ENCODE measurements at regions not wholly inside any gene's neighbourhood (a gene's known extent, or its start where the extent isn't known, plus 50 kb on each side); places are given as distances from the start of the nearest gene placed in this dataset.
A peak's percentile ranks its signal among the peaks of the same experiment; 100 is the strongest.

DNA sequence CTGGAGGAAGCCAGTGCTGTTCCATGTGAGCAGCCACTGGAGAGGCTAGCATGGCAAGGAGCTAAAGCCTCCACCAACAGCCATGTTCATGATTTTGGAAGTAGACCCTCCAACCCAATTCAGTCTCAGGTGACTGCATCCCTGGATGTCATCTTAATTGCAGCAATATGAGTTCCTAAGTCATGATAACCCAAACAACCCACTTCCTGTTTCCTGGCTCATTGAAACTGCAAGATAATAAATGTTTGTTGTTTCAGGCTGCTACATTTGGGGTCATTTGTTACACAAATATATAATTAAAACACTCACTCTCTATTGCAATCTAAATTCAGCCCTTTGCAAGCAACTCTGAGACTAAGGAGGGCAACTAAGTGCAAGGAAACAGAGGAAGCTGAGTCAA lies 62.4 kb upstream of the SLC24A5 start:
- H3K79me2 ChIP-seq = no peaks in the 10 kb centered on the region
- no peak for TF ChIP-seq EZH2phosphoT487 (IDR thresholded peaks at IDR 0.05; ENCODE audit: low read depth, severe bottlenecking, unreplicated experiment)
- TF ChIP-seq, protein P1, sequence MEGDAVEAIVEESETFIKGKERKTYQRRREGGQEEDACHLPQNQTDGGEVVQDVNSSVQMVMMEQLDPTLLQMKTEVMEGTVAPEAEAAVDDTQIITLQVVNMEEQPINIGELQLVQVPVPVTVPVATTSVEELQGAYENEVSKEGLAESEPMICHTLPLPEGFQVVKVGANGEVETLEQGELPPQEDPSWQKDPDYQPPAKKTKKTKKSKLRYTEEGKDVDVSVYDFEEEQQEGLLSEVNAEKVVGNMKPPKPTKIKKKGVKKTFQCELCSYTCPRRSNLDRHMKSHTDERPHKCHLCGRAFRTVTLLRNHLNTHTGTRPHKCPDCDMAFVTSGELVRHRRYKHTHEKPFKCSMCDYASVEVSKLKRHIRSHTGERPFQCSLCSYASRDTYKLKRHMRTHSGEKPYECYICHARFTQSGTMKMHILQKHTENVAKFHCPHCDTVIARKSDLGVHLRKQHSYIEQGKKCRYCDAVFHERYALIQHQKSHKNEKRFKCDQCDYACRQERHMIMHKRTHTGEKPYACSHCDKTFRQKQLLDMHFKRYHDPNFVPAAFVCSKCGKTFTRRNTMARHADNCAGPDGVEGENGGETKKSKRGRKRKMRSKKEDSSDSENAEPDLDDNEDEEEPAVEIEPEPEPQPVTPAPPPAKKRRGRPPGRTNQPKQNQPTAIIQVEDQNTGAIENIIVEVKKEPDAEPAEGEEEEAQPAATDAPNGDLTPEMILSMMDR (IDR thresholded peaks at IDR 0.05; ENCODE audit: poor library complexity) = no peak
- no peak for TF ChIP-seq EZH2 (IDR thresholded peaks at IDR 0.05; ENCODE audit: borderline replicate concordance)
- H3K27me3 ChIP-seq = no peaks in the 10 kb centered on the region
- H3K9me2 ChIP-seq (replicated peaks; ENCODE audit: insufficient read depth) = no peaks in the 10 kb centered on the region
- H4K20me1 ChIP-seq (ENCODE audit: insufficient read depth, poor library complexity, severe bottlenecking) = no peaks in the 10 kb centered on the region
- H3K4me2 ChIP-seq = no peak overlapping the region
- H3K36me3 ChIP-seq (replicated peaks; ENCODE audit: insufficient read depth, low read depth) = no peaks in the 10 kb centered on the region
- no peak for DNase-seq (ENCODE audit: low spot score)
- H3K4me3 ChIP-seq = no peak overlapping the region
- no peak overlapping the region for H3K27ac ChIP-seq
- H3K9me3 ChIP-seq (ENCODE audit: low read depth) = no peaks in the 10 kb centered on the region
- no peak overlapping the region for H2AFZ ChIP-seq
- no peaks in the 10 kb centered on the region for H3K4me1 ChIP-seq (ENCODE audit: insufficient read depth)

GRCh38 chr15:48059791-48060190 lies 61.0 kb upstream of the SLC24A5 start:
- Histone ChIP-seq H3K27me3 (no peaks in the 10 kb centered on the region), H3K4me1 (ENCODE audit: insufficient read depth) (no peaks in the 10 kb centered on the region), H3K9me2 (replicated peaks; ENCODE audit: insufficient read depth) (no peaks in the 10 kb centered on the region), H2AFZ (no peak overlapping the region), H3K79me2 (no peaks in the 10 kb centered on the region), H3K27ac (no peak overlapping the region), H4K20me1 (ENCODE audit: insufficient read depth, poor library complexity, severe bottlenecking) (no peaks in the 10 kb centered on the region), H3K4me3 (no peak overlapping the region), H3K36me3 (replicated peaks; ENCODE audit: insufficient read depth, low read depth) (no peaks in the 10 kb centered on the region), H3K9me3 (ENCODE audit: low read depth) (no peaks in the 10 kb centered on the region), H3K4me2 (no peak overlapping the region)
- WGBS (ENCODE audit: low lambda C conversion rate, missing lambda C conversion rate) = 79% methylated on average over 7 of the region's 7 CpGs
- no peak for DNase-seq (ENCODE audit: low spot score)
- TF ChIP-seq, protein P1 (IDR thresholded peaks at IDR 0.05; ENCODE audit: poor library complexity) = no peak
- no peak for TF ChIP-seq EZH2 (IDR thresholded peaks at IDR 0.05; ENCODE audit: borderline replicate concordance)
- no peak for TF ChIP-seq EZH2phosphoT487 (IDR thresholded peaks at IDR 0.05; ENCODE audit: low read depth, severe bottlenecking, unreplicated experiment)

- 86% methylated on average over 1 of the region's 1 CpG for WGBS (ENCODE audit: low lambda C conversion rate, missing lambda C conversion rate)
- H3K4me3 ChIP-seq = no peak overlapping the region
- H3K9me3 ChIP-seq (ENCODE audit: low read depth) = no peaks in the 10 kb centered on the region
- H2AFZ ChIP-seq = no peak overlapping the region
- H4K20me1 ChIP-seq (ENCODE audit: insufficient read depth, poor library complexity, severe bottlenecking) = no peaks in the 10 kb centered on the region
- H3K27ac ChIP-seq = no peak overlapping the region
- H3K27me3 ChIP-seq = no peaks in the 10 kb centered on the region
- TF ChIP-seq EZH2 (IDR thresholded peaks at IDR 0.05; ENCODE audit: borderline replicate concordance) = no peak
- no peak for TF ChIP-seq EZH2phosphoT487 (IDR thresholded peaks at IDR 0.05; ENCODE audit: low read depth, severe bottlenecking, unreplicated experiment)
- TF ChIP-seq, protein P1 (IDR thresholded peaks at IDR 0.05; ENCODE audit: poor library complexity) = no peak
- no peaks in the 10 kb centered on the region for H3K4me1 ChIP-seq (ENCODE audit: insufficient read depth)
- no peaks in the 10 kb centered on the region for H3K36me3 ChIP-seq (replicated peaks; ENCODE audit: insufficient read depth, low read depth)
- no peak overlapping the region for H3K4me2 ChIP-seq
- no peaks in the 10 kb centered on the region for H3K79me2 ChIP-seq
- no peak for DNase-seq (ENCODE audit: low spot score)
- H3K9me2 ChIP-seq (replicated peaks; ENCODE audit: insufficient read depth) = no peaks in the 10 kb centered on the region
Measured at GRCh38 chr15:48060396-48060795, 60.4 kb upstream of the SLC24A5 start.

- no peak overlapping the region for H3K4me3 ChIP-seq
- H3K4me2 ChIP-seq = no peak overlapping the region
- peak; percentile 17 for DNase-seq (ENCODE audit: low spot score)
- no peaks in the 10 kb centered on the region for H3K9me2 ChIP-seq (replicated peaks; ENCODE audit: insufficient read depth)
- no peak overlapping the region for H3K27ac ChIP-seq
- H3K36me3 ChIP-seq (replicated peaks; ENCODE audit: insufficient read depth, low read depth) = no peaks in the 10 kb centered on the region
- H3K79me2 ChIP-seq = no peaks in the 10 kb centered on the region
- 76% methylated on average over 6 of the region's 6 CpGs for WGBS (ENCODE audit: low lambda C conversion rate, missing lambda C conversion rate)
- H2AFZ ChIP-seq = no peak overlapping the region
- no peaks in the 10 kb centered on the region for H3K4me1 ChIP-seq (ENCODE audit: insufficient read depth)
- no peaks in the 10 kb centered on the region for H3K27me3 ChIP-seq
- H3K9me3 ChIP-seq (ENCODE audit: low read depth) = no peaks in the 10 kb centered on the region
- TF ChIP-seq EZH2 (IDR thresholded peaks at IDR 0.05; ENCODE audit: borderline replicate concordance) = no peak
- TF ChIP-seq EZH2phosphoT487 (IDR thresholded peaks at IDR 0.05; ENCODE audit: low read depth, severe bottlenecking, unreplicated experiment) = no peak
- TF ChIP-seq, protein P1 (IDR thresholded peaks at IDR 0.05; ENCODE audit: poor library complexity) = no peak
- H4K20me1 ChIP-seq (ENCODE audit: insufficient read depth, poor library complexity, severe bottlenecking) = no peaks in the 10 kb centered on the region
Measured at GRCh38 chr15:48061605-48062004, 59.2 kb upstream of the SLC24A5 start.
